B cell (primary cell): ENCODE measurements at regions not wholly inside any gene's neighbourhood (a gene's known extent, or its start where the extent isn't known, plus 50 kb on each side); places are given as distances from the start of the nearest gene placed in this dataset.

Experiments
- ATAC-seq: fragments of 200-7000 bp; cut with Tn5 transposase; one replicate; pipeline ENCODE4 v1.10.0; 2021; ENCODE audit warnings: low read depth, mild to moderate bottlenecking, moderate number of reproducible peaks, moderate library complexity
- CTCF ChIA-PET: fragments of 350-600 bp; sonication (Branson Sonifier 250); formaldehyde crosslinking; loops from one replicate; lab custom pipeline; 2021; ENCODE audit warnings: antibody characterized with exemption, inconsistent platforms; lab: Charles Lee
- POLR2A ChIA-PET: fragments of 350-600 bp; sonication (Branson Sonifier 250); formaldehyde crosslinking; loops from one replicate; lab custom pipeline; 2021; ENCODE audit warnings: antibody characterized with exemption; lab: Charles Lee
- DNase-seq: peaks from one replicate; pipeline ENCODE4 v3.0.0; 2013
- H2AFZ ChIP-seq: 2 replicates; pipeline ENCODE4 v1.6.1; 2012; ENCODE audit warnings: mild to moderate bottlenecking, low read depth, low read length; ENCODE audit not compliant: insufficient read depth, poor library complexity, severe bottlenecking
- H3K27ac ChIP-seq, 2 donors: 1 replicate in 1 of 2; 2 replicates in 1 of 2; pipeline ENCODE4 v1.5.1; 2012 to 2013; ENCODE audit warnings: low read length in 2 of 2, mild to moderate bottlenecking in 2 of 2, moderate library complexity in 1 of 2
- H3K27me3 ChIP-seq, 4 experiments: fragments of 200-600 bp in 1 of 4; sonication (generic) in 1 of 4; replicated peaks in 1 of 4; 1 replicate in 2 of 4; 2 replicates in 2 of 4; pipeline versions ENCODE4 v1.6.1 to v1.7.0; 2013 to 2016; ENCODE audit warnings: low read length in 3 of 4, mild to moderate bottlenecking in 2 of 4, mixed read lengths in 1 of 4, moderate library complexity in 1 of 4; ENCODE audit not compliant: insufficient read depth in 4 of 4, control insufficient read depth in 3 of 4; ENCODE audit errors: control extremely low read depth in 1 of 4
- H3K36me3 ChIP-seq, 2 experiments: replicated peaks in 1 of 2; 1 replicate in 1 of 2; 2 replicates in 1 of 2; pipeline versions ENCODE4 v1.6.1 to v1.7.1; 2013; ENCODE audit warnings: low read length in 1 of 2; ENCODE audit not compliant: insufficient read depth in 2 of 2, control insufficient read depth in 1 of 2; ENCODE audit errors: control extremely low read depth in 1 of 2, extremely low read depth in 1 of 2
- H3K4me1 ChIP-seq, 2 donors: fragments of 200-600 bp in 1 of 2; sonication (generic) in 1 of 2; 1 replicate in 1 of 2; 2 replicates in 1 of 2; pipeline versions ENCODE4 v1.5.1 to v1.6.1; 2013 to 2017; ENCODE audit warnings: low read length in 2 of 2; ENCODE audit not compliant: control insufficient read depth in 2 of 2, insufficient read depth in 2 of 2
- H3K4me2 ChIP-seq: replicated peaks from 2 replicates; pipeline ENCODE3; 2012; ENCODE audit warnings: mild to moderate bottlenecking, low read depth, low read length; ENCODE audit not compliant: poor library complexity, severe bottlenecking
- H3K4me3 ChIP-seq, 5 experiments: fragments of 200-600 bp in 1 of 5; sonication (generic) in 1 of 5; 1 replicate in 3 of 5; 2 replicates in 2 of 5; pipeline versions ENCODE4 v1.5.1 to v1.7.0; 2011 to 2016; ENCODE audit warnings: low read length in 4 of 5, mild to moderate bottlenecking in 4 of 5, low read depth in 2 of 5, control low read depth in 1 of 5, moderate library complexity in 1 of 5; ENCODE audit not compliant: insufficient read depth in 1 of 5; ENCODE audit errors: control extremely low read depth in 1 of 5, extremely low read depth in 1 of 5
- H3K79me2 ChIP-seq: fragments of 200-600 bp; sonication (generic); one replicate; pipeline ENCODE4 v1.6.0; 2016; ENCODE audit warnings: low read length; ENCODE audit not compliant: control insufficient read depth, insufficient read depth
- H3K9ac ChIP-seq: fragments of 200-600 bp; sonication (generic); 2 replicates; pipeline ENCODE4 v1.6.1; 2017; ENCODE audit warnings: mild to moderate bottlenecking, low read length, moderate library complexity
- H3K9me3 ChIP-seq, 3 donors: one replicate each; pipeline versions ENCODE4 v1.6.1 to v1.7.1; 2013; ENCODE audit warnings: low read length in 2 of 3; ENCODE audit not compliant: control insufficient read depth in 2 of 3, insufficient read depth in 1 of 3; ENCODE audit errors: control extremely low read depth in 1 of 3
- H4K20me1 ChIP-seq: 2 replicates; pipeline ENCODE4 v1.6.0; 2012; ENCODE audit warnings: mild to moderate bottlenecking, low read length; ENCODE audit not compliant: insufficient read depth, control insufficient read depth, poor library complexity, severe bottlenecking
- H3K27ac Mint-ChIP-seq: one replicate; pipeline ENCODE4 v1.8.0; 2021; ENCODE audit warnings: mixed read lengths
- H3K27me3 Mint-ChIP-seq: one replicate; pipeline ENCODE4 v1.8.0; 2021; ENCODE audit warnings: mixed read lengths
- H3K4me1 Mint-ChIP-seq: one replicate; pipeline ENCODE4 v1.8.0; 2021; ENCODE audit warnings: mixed read lengths
- H3K4me3 Mint-ChIP-seq: one replicate; pipeline ENCODE4 v1.8.0; 2021; ENCODE audit warnings: mixed read lengths
- H3K9me3 Mint-ChIP-seq: one replicate; pipeline ENCODE4 v1.8.0; 2022; ENCODE audit warnings: mixed read lengths; ENCODE audit not compliant: insufficient read depth
- CTCF ChIP-seq: fragments of 200-600 bp; IDR thresholded peaks from one replicate; pipeline ENCODE4 v1.8.0; 2022; ENCODE audit warnings: antibody characterized with exemption, mild to moderate bottlenecking
- EZH2 ChIP-seq: IDR thresholded peaks from 2 replicates; pipeline ENCODE4 v1.6.1; 2012; ENCODE audit warnings: borderline replicate concordance, low read depth, mild to moderate bottlenecking, moderate library complexity, low read length; ENCODE audit not compliant: insufficient read depth, poor library complexity, severe bottlenecking
- WGBS: methylation state at CpG from one replicate; pipeline ENCODE4 v1.1.5; 2013; ENCODE audit warnings: missing lambda C conversion rate; ENCODE audit not compliant: insufficient coverage; 5-methylcytosine and 5-hydroxymethylcytosine counted together
- intact Hi-C: fragments of 100-400 bp; cut with micrococcal nuclease; formaldehyde crosslinking; loops from one replicate; pipeline ENCODE4 v1.10.0; 2022

GRCh38 chr4:83858131-83858530 lies 322.2 kb downstream of the GPAT3 start:
- DNase-seq, result no peak
- TF ChIP-seq EZH2, result no peak
- no peak for ATAC-seq
- POLR2A ChIA-PET, result no interaction called here
- no peak overlapping the region for H2AFZ ChIP-seq
- H3K27ac ChIP-seq, result no peak overlapping the region
- H3K4me3 ChIP-seq, result no peak overlapping the region
- intact Hi-C loops, result no loop called here
- Mint-ChIP-seq H3K9me3 (no peaks in the 10 kb centered on the region), H3K4me3 (no peak overlapping the region), H3K4me1 (no peaks in the 10 kb centered on the region), H3K27ac (no peak overlapping the region), H3K27me3 (peaks cover 1% of the 10 kb centered on the region)
- WGBS, result 95% methylated on average over 3 of the region's 5 CpGs
- no peaks in the 10 kb centered on the region for H3K79me2 ChIP-seq
- H3K27me3 ChIP-seq, result no peaks in the 10 kb centered on the region
- no peaks in the 10 kb centered on the region for H3K4me1 ChIP-seq
- no peaks in the 10 kb centered on the region for H4K20me1 ChIP-seq
- no peaks in the 10 kb centered on the region for H3K9me3 ChIP-seq
- CTCF ChIA-PET, result no interaction called here
- H3K36me3 ChIP-seq, result no peaks in the 10 kb centered on the region
- H3K4me2 ChIP-seq, result no peak overlapping the region
- H3K9ac ChIP-seq, result no peak overlapping the region

DNA sequence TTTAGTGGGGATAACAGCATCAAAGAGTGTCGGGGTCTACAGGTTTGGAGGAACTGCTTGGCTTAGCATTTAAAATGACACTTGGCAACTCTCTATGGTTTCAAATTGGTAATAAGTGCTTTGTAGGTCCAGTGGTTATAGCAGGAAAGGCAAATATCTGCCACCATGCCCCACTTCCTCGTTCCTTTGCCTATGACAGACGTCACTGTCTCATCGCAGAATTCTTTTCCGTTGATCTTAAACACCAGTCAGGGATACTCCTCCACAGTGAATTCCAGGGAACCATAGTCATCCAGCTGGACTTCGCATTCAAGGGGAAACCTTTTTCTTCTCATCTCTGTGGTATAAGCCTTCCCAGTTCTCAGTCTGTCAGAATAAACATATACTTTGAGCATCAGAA lies 319.1 kb downstream of the GPAT3 start:
- Mint-ChIP-seq H3K27me3 (peaks cover 7% of the 10 kb centered on the region), H3K4me1 (no peaks in the 10 kb centered on the region), H3K9me3 (no peaks in the 10 kb centered on the region), H3K4me3 (no peak overlapping the region), H3K27ac (no peak overlapping the region)
- Histone ChIP-seq H3K9ac (no peak overlapping the region), H3K4me1 (no peaks in the 10 kb centered on the region), H3K27ac (no peak overlapping the region), H3K4me2 (no peak overlapping the region), H3K79me2 (no peaks in the 10 kb centered on the region), H4K20me1 (no peaks in the 10 kb centered on the region), H3K4me3 (no peak overlapping the region), H3K36me3 (no peaks in the 10 kb centered on the region), H2AFZ (no peak overlapping the region), H3K27me3 (no peaks in the 10 kb centered on the region), H3K9me3 (no peaks in the 10 kb centered on the region)
- ChIA-PET POLR2A (no interaction called here), CTCF (no interaction called here)
- DNase-seq (no peak), ATAC-seq (no peak)
- 64% methylated on average over 5 of the region's 6 CpGs for WGBS
- TF ChIP-seq CTCF (no peak), EZH2 (no peak)
- intact Hi-C loops, result no loop called here
